ENCODE measurements at regions not wholly inside any gene's neighbourhood (a gene's known extent, or its start where the extent isn't known, plus 50 kb on each side); places are given as distances from the start of the nearest gene placed in this dataset.
"Not testable (repeated sequence)": the region's sequence is repeated elsewhere in the genome, so short reads cannot be mapped to it uniquely, and the experiment has no call there.

DNA sequence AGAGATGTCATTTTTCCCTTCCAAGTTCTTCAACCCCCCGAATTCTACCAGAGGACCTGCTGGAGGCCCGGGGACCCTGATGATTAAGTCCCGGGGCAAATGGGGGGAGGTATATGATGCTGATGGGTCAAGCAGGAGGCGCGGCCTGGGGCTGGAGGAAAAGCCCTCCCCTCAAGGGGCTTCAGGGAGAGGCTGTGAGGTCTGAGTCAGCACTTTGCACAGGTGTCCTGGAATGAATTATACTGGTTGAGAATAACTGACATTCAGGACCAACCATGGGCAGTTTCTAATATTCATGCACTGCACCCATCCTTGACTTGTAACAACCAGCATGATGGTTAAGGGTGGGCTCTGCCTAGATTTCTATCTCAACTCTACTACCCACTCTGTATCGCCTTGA lies 146.8 kb upstream of the SYT13 start:
- DNase-seq: no peak

DNA sequence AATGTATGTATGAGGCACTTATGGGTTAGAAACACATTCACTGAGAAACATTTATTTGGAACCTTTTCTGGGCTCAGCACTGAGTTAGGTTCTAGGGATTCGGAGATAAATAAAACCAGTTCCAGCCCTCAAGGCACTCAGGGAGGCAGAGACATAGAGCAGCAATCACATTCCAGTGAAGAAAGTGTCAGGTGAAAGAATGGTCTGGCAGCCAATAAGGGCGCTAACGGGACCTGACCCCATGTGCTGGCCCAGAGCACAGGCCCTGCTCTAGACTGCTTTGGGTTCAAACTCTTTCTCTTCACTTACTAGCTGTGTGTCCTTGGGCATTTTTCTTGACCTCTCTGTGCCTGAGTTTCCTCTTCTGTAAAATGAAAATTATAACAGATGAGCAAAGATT lies 146.0 kb upstream of the SYT13 start:
- DNase-seq: no peak

DNA sequence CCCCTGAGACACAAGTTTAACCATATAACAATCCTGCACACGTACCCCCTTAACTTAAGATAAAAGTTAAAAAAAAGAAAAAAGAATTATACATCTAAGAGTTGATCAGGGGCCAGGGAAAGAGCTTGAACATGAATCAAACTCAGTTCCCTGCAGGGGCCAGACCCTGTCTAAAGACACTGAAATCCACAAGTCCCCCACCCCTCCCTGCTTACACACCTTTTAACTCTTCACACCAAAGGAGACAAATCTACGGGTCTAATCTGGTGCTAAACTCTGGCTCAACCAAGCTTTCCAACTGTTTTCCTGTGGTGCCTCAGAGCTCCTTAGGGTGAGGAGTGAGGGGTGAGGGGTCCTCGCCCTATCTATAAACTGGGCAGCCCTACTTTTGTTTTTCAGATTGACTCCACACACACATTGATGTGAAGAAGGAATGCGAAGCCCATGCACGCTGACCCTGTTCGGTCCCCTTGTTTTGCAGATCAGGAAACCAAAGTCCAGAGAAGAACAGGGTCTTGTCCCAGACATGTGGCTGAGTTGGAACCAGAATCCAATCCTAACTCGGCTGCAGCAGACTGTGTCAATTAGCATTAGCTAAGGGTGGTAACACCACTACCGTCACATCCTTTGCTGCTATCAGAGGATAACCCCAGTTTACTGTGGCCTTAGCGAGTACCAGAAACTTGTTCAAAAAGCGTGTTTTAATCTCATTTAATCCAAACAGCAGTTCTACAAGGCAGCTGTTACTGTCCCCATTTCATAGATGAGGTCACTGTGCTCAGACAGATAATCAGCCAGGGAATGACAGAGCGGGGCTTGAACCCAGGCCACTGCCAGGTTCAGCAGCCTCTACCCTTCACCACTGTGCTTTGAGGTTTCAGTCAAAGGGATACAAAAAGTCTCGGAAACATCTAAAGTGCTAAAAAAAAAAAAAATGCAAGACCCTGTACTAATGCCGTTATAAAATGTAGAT lies 145.2 kb upstream of the SYT13 start:
- no peak for DNase-seq

DNA sequence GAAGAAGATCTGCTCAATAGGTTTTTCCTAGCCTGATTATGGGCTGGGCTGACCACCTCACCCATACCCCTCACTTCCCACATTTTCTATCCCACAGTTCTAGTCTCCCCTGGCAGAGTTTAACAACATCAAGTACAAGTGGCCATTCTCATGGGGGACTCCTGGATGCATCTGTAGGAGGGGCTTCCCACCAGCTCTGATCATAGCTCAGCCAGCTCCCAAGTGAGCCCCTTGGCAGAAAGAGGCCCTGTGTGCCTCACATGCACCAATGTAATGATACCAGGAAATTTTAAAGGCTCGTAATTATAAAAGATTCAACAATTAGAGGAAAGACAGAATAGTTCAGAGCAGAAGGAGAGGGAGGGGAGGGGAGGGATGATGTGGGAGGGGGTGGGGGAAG lies 144.2 kb upstream of the SYT13 start:
- no peak for DNase-seq

DNA sequence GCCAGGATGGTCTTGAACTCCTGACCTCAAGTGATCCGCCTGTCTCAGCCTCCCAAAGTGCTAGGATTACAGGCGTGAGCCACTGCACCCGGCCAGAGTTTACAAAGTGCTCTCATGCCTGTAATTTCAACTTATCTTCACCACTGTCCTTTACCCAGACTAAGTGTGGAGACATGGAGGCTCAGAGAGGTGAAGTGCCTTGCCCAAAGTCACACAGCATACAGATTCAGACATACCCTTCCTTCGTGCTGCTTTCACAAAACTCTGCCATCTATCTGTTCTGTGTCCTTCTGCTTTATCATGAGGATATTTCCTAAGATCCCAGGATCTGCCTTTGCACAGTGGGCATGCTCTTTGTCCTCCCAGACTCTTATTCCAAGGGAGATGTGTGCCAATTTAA lies 143.6 kb upstream of the SYT13 start:
- no peak for DNase-seq

DNA sequence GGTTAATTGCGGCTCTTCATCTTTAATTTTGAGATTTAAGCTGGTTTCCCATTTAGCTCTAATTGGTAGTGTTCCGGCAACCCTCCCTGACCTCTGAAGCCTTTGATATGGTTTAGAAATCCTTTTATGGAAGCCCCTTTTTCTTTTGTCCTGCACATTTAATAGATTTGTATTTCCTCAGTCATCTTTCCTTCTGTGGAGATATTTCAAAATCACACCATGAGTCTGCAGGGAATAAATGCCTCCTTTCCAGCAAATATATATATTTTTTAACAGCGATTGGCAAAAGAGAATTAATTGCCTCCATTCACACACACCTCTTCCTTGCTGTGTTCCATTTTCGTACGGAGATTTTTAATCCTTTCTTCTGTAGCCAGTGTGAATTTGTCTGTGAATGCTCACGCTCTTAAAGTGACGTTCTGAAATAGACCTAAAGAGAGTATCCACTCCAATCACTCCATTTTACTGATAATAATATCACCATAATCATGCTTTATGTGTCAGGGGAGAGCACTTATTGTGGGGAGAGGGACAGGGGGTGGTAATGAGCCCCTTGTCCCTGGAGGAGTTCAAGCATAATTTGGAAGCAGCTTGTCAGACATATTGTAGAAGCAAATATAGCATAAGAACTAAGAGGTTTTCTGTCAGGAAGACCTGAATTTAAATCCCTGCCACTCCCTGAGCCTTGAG lies 142.5 kb upstream of the SYT13 start:
- no peak for DNase-seq

DNA sequence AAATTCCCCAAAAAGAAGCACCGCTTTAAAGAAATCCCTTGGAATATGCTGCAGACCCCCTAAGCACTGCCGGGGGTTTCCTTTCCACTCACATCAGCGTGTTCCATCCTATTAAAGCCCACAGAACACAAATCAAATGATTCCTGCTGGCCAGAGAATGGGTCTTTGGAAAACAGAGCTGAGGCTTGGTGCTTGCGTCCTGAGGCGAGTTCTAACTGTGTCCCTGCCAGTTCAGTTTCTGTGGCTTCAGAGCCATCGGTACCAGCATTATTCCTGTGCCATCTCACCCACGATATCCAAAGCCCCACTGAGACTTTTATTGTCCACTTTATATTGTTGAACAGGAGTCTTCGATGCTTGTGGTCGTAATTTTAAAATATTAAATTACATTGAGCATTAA lies 142.0 kb upstream of the SYT13 start:
- no peak for DNase-seq

DNA sequence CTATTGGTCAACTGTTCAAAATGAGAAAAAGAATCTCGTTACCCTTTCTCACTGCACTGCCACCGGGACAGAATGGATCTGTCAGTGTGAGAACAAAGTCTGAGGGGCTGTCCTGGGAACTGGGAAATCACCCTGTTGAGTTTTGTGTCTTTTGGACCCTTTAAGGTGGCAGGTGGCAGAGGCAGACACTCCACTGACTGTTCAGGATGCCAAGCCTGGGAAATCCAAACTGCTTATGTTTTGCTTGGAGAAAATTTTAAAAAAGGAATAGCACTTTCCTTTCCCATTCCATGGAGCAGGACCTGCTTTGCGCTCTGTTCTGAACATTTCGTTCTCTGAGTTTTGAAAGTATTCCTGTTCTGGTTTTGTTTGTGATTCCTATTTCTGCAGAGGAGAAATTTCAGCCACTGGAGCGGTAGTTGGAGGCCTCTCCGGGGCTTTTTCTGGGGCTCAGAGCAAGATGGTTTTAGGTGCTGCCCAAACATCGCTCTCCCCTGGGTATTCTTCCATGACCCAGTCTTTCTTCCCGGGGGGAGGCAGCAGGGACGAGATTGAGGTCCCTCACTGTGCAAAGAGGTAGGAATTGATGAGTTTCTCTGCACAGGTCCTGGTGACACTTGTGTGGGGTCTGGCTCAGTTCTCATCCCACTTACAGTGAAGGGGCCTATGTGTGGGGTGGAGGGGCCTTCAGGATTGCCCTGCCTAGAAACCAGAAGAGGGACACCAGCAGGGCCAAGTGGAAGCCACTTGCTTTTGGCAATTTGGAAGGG lies 138.5 kb upstream of the SYT13 start:
- no peak for DNase-seq

DNA sequence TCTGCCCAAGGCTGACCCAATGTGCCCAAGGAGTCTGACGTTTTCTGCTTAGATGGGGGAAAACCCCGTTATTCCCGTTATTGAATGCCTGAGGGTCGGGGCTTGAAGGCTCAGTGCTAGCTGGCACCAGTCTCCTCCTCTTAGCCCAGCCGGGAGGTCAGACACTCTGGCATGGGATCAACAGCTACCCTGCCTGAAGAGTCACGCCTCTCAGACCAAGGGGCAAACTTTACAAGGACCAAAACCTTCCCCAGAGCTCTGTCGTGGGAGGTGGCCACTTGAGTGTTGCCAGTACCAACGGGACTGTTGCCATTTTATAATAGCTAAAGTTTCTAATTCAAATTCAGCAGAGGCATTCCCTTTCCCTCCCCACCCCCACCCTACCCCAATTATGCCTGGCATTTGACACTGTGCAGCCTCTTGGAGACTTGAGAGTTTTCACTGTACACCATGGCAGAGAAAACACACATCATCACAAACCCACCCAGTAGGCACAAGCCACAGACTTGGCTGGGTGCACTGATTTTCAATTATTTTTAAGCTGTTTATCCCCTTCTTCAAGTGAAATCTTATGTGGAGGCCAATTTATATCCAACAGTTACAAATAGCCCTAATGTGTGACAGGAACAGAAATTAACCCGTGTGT lies 137.5 kb upstream of the SYT13 start:
- DNase-seq: no peak

DNA sequence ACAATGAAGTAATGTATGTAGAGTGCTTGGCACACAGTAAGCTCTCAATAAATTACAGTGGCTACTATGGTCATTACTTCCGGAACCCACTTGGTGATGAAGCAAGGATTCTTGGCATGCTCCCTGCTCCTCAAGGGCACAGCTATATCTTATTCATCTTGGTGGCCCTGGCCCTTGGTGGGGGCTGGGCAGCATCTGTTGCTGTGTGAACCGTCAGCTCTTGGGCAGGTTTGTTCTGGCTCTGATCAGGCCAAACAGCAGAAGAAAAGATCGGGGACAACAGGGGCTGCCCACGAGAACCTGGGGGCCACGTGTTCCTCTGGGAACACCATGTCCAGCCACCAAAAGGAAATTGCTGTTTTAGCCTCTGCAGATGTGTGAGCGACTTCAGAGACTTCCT lies 136.9 kb upstream of the SYT13 start:
- no peak for DNase-seq

DNA sequence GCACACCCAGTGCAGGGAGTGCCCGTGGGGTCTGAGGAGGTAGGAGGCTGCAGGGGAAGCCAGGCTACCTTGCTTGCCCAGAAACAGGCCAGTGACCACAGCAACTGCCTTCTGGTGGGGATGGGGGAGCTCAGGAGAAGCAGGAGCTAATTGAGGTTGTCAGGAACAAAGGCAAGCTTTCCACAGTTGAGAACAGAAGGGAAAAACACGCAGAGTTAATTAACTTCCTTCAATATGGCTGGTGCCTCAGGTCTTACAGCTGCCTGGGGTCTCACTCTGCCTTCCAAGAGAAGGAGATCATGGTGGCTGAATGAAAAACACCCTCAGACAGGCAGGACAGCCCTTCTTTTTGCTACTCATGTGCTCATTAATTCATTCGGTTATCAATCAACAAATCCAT lies 127.9 kb upstream of the SYT13 start:
- no peak for DNase-seq

DNA sequence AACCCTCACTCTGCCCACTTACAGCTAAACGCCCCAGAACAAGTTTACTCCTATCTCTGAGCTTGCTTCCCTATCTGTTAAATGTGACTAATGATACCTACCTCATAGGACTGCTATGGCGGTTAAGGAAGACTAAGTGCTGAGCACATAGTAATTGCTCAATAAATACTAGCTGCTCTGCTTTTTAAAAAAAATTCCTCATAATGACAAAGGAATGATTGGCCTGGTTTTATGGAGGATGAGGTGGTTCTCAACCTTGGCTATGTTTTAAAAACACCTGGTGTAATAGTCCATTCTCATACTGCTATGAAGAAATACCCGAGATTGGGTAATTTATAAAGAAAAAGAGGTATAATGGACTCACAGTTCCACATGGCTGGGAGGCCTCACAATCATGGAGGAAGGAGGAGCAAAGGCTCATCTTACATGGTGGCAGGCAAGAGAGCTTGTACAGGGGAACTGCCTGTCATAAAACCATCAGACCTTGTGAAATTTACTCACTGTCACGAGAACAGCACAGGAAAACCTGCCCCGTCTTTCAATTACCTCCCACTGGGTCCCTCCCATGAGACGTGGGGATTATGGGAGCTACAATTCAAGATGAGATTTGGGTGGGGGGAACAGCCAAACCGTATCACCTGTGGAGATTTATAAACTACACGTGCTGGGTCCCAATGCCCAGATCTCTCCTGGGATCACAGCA lies 127.2 kb upstream of the SYT13 start:
- no peak for DNase-seq

DNA sequence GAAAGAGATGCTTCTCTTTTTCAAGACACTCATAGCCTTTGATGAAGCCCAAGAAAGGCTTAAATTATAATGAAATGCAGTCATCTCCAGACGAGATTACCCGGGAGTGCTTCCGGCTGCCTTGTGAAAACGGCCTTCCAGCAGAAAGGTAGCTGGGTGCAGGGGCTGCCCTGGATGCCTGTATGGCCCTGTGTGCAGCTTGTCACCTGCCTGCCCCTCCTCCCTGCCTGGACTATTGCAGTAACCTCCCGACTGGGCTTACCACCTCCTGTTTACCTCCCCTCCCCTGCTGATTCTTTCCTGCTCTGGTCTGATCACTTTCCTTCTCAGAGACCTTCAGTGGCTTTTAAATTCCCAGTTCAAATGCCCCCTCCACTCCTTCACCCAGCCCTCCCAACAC lies 126.4 kb upstream of the SYT13 start:
- no peak for DNase-seq

DNA sequence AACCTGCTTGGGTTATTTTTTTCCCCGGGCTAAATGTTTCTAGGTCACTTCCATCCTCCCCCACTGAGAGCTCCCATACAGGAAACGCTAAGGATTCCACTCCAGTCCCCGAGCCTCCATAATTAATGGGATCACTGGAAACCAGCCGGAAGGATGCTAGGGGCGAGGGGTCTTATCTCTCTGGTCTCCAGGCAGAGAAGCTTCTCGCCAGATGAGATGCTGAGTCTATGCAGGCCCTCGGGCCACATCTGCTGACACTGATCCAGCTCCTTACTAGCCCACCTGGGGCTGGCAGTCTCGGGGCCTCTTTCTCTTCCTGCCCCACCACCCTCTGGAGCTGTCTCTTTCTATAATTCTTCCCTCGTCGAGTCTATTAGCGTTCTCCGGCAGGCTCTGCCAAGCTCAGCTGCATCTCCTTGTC lies 125.9 kb upstream of the SYT13 start:
- no peak for DNase-seq

DNA sequence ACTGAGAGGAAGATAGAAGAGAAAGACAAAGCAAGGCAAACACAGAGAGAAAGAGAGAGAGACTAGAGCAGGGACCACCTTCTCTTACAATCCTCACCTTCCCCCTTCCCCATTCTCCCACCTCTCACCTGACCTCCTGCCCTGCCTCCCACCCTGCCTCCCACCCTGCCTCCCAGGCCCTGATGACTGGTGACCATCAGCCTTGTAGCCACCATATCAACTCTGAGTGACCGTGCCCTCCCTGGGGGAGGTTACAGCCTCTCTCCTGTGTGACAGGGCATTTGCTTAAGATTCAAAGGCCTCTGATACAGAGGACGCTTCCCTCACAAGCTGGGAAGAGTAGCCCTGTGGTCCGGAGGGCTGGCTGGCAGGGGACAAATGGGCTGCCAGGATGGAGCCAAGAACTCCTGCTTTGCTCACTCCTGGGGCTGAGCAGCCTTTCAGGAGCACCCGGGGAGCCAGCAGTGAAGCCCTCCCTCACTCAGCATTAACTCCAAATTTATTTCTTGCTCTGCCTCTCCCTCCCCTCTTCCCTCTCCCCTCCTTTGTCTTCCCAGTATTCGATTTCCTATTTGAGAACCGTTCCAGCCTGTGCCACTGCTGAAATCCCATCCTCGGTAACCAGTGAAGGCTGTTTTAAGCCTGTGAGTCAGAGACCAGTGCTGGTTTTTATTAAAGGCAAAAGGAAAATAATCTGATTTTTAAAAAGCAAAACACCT lies 125.2 kb upstream of the SYT13 start:
- no peak for DNase-seq

DNA sequence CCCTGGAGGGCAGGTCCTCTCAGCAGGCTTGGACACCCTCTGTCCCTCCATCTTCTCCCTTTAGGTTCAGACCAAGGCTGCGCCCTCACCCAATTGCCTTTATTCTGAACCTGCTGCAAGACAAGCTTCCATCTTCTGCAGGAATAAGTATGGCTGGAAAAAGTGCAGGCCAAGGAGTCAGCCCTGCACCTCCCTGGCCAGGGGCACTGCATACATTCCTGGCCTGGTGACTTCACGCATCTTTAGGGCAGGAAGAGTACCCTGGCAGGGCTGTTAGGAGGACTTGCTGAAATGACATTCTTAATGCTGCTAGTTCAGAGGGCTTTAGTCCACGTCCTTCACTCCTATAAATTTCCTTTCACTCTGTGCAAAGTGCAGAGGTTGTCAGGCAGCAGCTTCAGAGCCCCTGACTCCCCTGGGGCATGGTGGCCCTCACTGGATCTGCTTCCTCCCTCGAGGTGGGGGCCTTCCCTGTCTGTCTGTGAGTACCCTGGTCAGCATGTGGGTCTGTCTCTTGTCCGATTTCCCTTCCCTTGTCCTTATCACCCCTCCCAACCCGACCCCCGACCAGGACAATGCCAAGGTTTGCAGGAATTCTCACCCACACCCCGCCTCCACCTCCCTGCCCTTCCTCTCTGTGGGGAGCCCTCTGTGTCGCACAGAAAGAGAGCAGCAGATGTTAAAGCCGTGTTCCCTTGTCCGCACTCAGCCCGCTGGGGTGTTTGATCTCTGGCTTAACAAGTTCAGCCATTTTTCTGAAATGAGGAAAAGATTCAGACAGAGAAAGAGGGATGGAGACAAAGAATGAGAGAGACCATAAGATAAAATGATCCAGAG lies 124.5 kb upstream of the SYT13 start:
- DNase-seq: no peak

DNA sequence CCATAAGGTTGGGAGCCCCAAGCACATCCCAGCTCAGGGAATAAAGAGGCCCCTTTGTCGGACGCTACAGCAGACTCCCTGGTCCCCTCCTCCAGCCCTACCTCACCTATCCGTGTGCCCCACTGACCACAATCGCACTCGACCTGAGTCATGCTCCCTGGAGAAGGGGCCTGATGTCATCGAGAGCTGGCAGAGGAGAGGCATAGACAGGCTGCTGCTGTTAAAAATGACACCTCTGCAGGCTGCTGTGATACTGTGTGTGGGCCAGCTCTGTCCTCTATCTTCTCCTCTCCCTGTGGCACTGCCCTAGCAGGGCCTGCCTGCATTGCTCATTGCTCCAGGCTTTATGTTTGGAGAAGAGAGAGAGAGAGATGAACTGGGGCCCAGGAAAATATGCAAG lies 123.4 kb upstream of the SYT13 start:
- no peak for DNase-seq

DNA sequence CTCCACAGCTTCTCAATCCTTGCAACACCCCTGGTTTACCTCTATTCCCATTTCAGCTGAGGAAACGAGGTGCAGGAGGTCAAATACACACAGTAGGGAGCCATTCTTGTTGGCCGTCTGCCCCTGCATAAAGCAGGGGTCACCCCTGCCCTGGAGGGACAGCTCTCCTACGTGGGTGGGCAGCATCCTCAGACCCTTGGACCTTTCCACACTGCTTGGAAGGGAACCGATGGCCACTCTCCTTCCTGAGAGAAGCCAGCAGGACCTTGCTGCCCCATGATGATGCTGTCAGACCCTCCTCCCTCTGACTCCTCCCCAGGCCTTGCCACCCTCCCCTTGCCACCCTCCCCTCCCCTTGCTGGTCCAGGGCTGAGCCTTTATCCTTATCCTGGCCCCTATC lies 121.1 kb upstream of the SYT13 start:
- no peak for DNase-seq

DNA sequence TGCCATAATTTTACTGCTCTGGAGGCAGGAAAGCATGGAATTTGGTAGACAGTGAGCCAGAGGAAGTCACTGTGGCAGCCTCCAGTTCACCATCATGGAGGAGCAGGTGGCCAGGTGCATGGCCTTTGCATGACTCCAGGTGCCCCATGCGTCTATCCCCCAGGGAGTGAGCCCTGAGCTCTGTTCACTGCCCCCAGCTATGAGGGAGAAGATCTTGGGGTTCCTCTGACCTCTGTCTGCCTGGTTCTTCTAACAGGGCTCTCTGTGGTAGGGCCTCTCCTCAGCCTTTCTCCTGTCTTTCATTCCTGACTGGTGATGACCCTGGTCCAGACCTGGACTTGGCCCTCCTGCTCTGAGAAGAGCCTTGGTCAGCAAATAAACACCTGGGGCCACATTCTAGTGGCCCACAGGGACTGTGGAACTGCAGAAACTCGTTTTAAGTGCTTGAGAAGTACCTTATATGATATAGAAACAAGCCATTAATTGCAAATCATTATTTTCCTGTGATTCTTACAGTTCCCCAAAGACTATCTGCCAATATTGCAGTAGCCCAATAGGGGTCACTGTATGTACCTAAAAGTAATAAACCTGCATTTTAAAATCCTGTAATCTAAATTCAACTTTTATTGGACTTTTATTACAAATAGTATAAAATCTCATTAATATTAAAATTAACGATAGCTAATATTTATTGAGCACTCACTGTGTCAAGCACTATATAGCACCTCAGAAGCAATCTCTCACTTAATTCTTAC lies 120.0 kb upstream of the SYT13 start:
- no peak for DNase-seq

DNA sequence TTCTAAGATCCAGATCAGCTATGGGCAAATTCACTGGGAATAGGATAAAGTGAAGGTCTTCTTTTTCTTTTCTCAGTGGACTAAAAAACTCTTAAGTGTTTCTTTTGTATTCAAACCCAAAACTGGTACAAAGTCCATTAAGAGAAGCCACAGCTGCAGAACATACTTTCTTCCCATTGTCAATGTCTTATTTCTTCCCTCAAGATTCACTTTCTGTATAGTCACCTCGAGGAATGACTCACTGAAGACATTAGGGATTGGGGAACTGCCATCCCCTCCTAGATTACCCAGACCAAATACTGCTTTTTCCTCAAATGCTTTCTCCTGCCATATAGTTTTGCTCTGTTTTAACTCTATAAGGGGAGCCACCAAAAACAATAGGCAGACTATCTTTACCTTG lies 117.4 kb upstream of the SYT13 start:
- DNase-seq: not testable (repeated sequence)

Data from NCI-H1048 (cell line).